ENCODE measurements at regions not wholly inside any gene's neighbourhood (a gene's known extent, or its start where the extent isn't known, plus 50 kb on each side); places are given as distances from the start of the nearest gene placed in this dataset.

GRCh38 chr4:167435786-167436185 lies 201.5 kb upstream of the SPOCK3 start:
- ATAC-seq: no peak
- no peaks in the 10 kb centered on the region for H3K9me3 ChIP-seq (ENCODE audit: control insufficient read depth, insufficient read depth, low read depth, low read length)
- H3K27ac ChIP-seq (ENCODE audit: low read length): no peak overlapping the region
- ChIA-PET POLR2A (no interaction called here), CTCF (no interaction called here)
- intact Hi-C loops (cut with micrococcal nuclease; ENCODE audit: unreplicated experiment) (no loop called here), in situ Hi-C loops (cut with HindIII; ENCODE audit: low pct_unique_long_range_greater_than_20kb, low sequenced_read_pairs) (no loop called here)
- no peak overlapping the region for H3K4me3 ChIP-seq (ENCODE audit: low read depth in 2 of 2, low read length in 2 of 2)
- H3K27me3 ChIP-seq (ENCODE audit: control insufficient read depth, insufficient read depth, low read length): no peaks in the 10 kb centered on the region
- DNase-seq (ENCODE audit: low read depth, low spot score): no peak
- no TSS peak for BruUV-seq (replicated peaks)
- H3K4me1 ChIP-seq (ENCODE audit: control insufficient read depth, insufficient read depth, low read length): no peaks in the 10 kb centered on the region
- TF ChIP-seq TCF7L2 (IDR thresholded peaks at IDR 0.05; ENCODE audit: low read depth, low read length) (no peak), POLR2AphosphoS5 (IDR thresholded peaks at IDR 0.05; ENCODE audit: low read depth, low read length) (no peak), SIN3A (IDR thresholded peaks at IDR 0.05; ENCODE audit: borderline replicate concordance, insufficient read depth, low read depth, low read length) (no peak)
- TF ChIP-seq, protein P1, sequence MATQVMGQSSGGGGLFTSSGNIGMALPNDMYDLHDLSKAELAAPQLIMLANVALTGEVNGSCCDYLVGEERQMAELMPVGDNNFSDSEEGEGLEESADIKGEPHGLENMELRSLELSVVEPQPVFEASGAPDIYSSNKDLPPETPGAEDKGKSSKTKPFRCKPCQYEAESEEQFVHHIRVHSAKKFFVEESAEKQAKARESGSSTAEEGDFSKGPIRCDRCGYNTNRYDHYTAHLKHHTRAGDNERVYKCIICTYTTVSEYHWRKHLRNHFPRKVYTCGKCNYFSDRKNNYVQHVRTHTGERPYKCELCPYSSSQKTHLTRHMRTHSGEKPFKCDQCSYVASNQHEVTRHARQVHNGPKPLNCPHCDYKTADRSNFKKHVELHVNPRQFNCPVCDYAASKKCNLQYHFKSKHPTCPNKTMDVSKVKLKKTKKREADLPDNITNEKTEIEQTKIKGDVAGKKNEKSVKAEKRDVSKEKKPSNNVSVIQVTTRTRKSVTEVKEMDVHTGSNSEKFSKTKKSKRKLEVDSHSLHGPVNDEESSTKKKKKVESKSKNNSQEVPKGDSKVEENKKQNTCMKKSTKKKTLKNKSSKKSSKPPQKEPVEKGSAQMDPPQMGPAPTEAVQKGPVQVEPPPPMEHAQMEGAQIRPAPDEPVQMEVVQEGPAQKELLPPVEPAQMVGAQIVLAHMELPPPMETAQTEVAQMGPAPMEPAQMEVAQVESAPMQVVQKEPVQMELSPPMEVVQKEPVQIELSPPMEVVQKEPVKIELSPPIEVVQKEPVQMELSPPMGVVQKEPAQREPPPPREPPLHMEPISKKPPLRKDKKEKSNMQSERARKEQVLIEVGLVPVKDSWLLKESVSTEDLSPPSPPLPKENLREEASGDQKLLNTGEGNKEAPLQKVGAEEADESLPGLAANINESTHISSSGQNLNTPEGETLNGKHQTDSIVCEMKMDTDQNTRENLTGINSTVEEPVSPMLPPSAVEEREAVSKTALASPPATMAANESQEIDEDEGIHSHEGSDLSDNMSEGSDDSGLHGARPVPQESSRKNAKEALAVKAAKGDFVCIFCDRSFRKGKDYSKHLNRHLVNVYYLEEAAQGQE (IDR thresholded peaks at IDR 0.05; ENCODE audit: insufficient read depth in 1 of 2, low read depth in 2 of 2, low read length in 1 of 2): no peak
- TF ChIP-seq, protein P2, sequence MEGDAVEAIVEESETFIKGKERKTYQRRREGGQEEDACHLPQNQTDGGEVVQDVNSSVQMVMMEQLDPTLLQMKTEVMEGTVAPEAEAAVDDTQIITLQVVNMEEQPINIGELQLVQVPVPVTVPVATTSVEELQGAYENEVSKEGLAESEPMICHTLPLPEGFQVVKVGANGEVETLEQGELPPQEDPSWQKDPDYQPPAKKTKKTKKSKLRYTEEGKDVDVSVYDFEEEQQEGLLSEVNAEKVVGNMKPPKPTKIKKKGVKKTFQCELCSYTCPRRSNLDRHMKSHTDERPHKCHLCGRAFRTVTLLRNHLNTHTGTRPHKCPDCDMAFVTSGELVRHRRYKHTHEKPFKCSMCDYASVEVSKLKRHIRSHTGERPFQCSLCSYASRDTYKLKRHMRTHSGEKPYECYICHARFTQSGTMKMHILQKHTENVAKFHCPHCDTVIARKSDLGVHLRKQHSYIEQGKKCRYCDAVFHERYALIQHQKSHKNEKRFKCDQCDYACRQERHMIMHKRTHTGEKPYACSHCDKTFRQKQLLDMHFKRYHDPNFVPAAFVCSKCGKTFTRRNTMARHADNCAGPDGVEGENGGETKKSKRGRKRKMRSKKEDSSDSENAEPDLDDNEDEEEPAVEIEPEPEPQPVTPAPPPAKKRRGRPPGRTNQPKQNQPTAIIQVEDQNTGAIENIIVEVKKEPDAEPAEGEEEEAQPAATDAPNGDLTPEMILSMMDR (IDR thresholded peaks at IDR 0.05): no peak
- no peaks in the 10 kb centered on the region for H3K36me3 ChIP-seq (ENCODE audit: control insufficient read depth, insufficient read depth, low read length)

- no peaks in the 10 kb centered on the region for H3K36me3 ChIP-seq (ENCODE audit: control insufficient read depth, insufficient read depth, low read length)
- no TSS peak for BruUV-seq (replicated peaks)
- ChIA-PET POLR2A (no interaction called here), CTCF (no interaction called here)
- no peaks in the 10 kb centered on the region for H3K27me3 ChIP-seq (ENCODE audit: control insufficient read depth, insufficient read depth, low read length)
- DNase-seq (ENCODE audit: low read depth, low spot score) (no peak), ATAC-seq (no peak)
- no peaks in the 10 kb centered on the region for H3K9me3 ChIP-seq (ENCODE audit: control insufficient read depth, insufficient read depth, low read depth, low read length)
- H3K27ac ChIP-seq (ENCODE audit: low read length): no peak overlapping the region
- no peak for TF ChIP-seq SIN3A (IDR thresholded peaks at IDR 0.05; ENCODE audit: borderline replicate concordance, insufficient read depth, low read depth, low read length)
- no peak for TF ChIP-seq TCF7L2 (IDR thresholded peaks at IDR 0.05; ENCODE audit: low read depth, low read length)
- TF ChIP-seq, protein P2 (IDR thresholded peaks at IDR 0.05): no peak
- TF ChIP-seq, protein P1 (IDR thresholded peaks at IDR 0.05; ENCODE audit: insufficient read depth in 1 of 2, low read depth in 2 of 2, low read length in 1 of 2): no peak
- TF ChIP-seq POLR2AphosphoS5 (IDR thresholded peaks at IDR 0.05; ENCODE audit: low read depth, low read length): no peak
- intact Hi-C loops (cut with micrococcal nuclease; ENCODE audit: unreplicated experiment): no loop called here
- no peaks in the 10 kb centered on the region for H3K4me1 ChIP-seq (ENCODE audit: control insufficient read depth, insufficient read depth, low read length)
- H3K4me3 ChIP-seq (ENCODE audit: low read depth in 2 of 2, low read length in 2 of 2): no peak overlapping the region
- in situ Hi-C loops (cut with HindIII; ENCODE audit: low pct_unique_long_range_greater_than_20kb, low sequenced_read_pairs): no loop called here
These were observed 209.5 kb upstream of the SPOCK3 start for GRCh38 chr4:167443841-167444240.

Measured in Panc1 (cell line).